ENCODE measurements at regions not wholly inside any gene's neighbourhood (a gene's known extent, or its start where the extent isn't known, plus 50 kb on each side); places are given as distances from the start of the nearest gene placed in this dataset.

DNA sequence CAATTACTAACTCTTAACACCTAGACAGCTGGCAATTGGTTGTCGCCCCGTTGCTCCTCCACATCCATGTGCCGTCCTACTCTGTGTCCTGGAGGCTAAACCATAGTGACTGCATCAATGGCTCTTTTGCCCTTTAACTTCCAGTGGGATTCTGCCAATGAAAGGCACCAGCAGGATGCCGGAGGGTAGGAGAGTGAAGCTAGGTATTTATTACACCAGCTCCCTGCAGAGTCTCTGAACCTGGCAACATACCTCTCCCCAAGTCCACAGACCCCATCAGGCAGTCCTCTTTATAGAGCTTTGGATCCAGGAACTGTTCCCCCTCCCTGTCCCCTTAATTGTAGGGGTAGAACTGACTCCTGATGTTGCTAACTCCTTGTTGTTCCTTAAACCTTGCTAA is 426.8 kb downstream of the HNRNPD start:
- TF ChIP-seq, protein P1, sequence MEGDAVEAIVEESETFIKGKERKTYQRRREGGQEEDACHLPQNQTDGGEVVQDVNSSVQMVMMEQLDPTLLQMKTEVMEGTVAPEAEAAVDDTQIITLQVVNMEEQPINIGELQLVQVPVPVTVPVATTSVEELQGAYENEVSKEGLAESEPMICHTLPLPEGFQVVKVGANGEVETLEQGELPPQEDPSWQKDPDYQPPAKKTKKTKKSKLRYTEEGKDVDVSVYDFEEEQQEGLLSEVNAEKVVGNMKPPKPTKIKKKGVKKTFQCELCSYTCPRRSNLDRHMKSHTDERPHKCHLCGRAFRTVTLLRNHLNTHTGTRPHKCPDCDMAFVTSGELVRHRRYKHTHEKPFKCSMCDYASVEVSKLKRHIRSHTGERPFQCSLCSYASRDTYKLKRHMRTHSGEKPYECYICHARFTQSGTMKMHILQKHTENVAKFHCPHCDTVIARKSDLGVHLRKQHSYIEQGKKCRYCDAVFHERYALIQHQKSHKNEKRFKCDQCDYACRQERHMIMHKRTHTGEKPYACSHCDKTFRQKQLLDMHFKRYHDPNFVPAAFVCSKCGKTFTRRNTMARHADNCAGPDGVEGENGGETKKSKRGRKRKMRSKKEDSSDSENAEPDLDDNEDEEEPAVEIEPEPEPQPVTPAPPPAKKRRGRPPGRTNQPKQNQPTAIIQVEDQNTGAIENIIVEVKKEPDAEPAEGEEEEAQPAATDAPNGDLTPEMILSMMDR (conservative IDR thresholded peaks at IDR 0.05 in 1 of 2, IDR thresholded peaks at IDR 0.05 in 1 of 2; ENCODE audit: low read depth in 1 of 2, low read length in 2 of 2), result no peak
- TF ChIP-seq EZH2 (IDR thresholded peaks at IDR 0.05; ENCODE audit: low read length, missing control alignments), result no peak
